SW480 (cell line): ENCODE measurements at regions not wholly inside any gene's neighbourhood (a gene's known extent, or its start where the extent isn't known, plus 50 kb on each side); places are given as distances from the start of the nearest gene placed in this dataset.
"Not testable (repeated sequence)": the region's sequence is repeated elsewhere in the genome, so short reads cannot be mapped to it uniquely, and the experiment has no call there.

Experiments
- DNase-seq: peaks from one replicate; pipeline ENCODE4 v3.0.0-alpha.2; 2016; ENCODE audit warnings: low spot score

DNA sequence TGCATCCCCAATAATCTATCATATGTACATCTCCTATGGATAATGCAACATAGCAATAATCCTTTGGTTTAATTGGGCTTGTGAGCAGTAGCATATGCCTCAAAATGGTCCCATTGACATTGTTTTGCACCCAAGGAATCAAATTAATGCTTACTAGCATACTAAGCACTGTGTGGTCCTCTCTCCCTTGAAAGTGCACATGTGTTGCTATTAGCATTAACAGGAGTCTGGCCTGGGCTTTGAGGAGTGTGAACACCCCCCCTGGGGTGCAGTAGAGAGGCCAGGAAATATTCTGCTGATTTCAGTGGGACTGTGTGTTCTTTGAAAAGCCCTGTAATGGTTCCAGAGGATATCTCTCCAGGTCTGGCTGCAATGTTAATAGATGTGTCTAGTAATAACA, 1148.4 kb downstream of the VRK1 start:
- no peak for DNase-seq

- peak; percentile 4 for DNase-seq
Observed at GRCh38 chr14:97946240-97946639, 1149.1 kb downstream of the VRK1 start.

GRCh38 chr14:97946641-97947040, 1149.5 kb downstream of the VRK1 start:
- DNase-seq = no peak

GRCh38 chr14:97948841-97949240, 1151.7 kb downstream of the VRK1 start:
- DNase-seq = no peak

GRCh38 chr14:97956581-97957340, 1159.6 kb downstream of the VRK1 start:
- DNase-seq = no peak

DNA sequence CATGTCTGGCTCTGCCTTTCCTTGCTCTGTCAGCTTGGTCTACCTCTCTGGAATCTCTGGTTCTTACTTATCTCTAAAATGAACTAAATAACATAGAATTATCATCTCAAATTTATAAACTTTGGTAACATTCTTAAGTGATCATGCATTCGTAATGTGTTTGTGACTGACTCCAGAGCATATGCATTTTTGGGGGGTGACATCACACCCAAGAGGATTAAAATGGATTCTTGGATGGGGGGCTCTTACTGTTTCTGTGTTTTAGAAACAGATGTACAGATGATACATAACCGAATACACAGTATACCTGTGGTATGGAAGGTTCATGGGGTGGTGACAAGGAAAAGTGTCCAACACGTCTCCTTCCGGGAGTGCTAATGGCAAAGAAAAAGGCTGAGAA, 1162.1 kb downstream of the VRK1 start:
- no peak for DNase-seq

- DNase-seq = no peak
Observed at GRCh38 chr14:97960436-97960835, 1163.3 kb downstream of the VRK1 start.

DNA sequence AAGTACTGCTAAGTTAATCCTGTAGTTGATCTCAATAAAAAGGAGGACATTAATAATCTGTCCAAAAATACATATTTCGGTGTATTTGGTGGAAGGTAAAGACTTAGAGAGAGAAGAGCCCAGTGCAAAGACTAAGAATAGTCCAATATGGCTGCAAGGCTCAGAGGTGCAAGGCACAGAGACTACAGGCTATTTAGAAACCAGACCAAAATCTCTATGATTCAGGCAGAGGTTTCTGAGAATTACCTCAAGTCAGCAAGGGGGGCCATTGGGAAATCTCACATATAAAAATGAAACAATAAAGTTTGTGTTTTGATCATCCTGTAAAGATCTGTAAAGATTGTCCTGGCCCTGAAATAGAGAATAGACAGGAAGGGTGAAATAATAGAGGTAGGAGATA, 1173.0 kb downstream of the VRK1 start:
- no peak for DNase-seq

DNA sequence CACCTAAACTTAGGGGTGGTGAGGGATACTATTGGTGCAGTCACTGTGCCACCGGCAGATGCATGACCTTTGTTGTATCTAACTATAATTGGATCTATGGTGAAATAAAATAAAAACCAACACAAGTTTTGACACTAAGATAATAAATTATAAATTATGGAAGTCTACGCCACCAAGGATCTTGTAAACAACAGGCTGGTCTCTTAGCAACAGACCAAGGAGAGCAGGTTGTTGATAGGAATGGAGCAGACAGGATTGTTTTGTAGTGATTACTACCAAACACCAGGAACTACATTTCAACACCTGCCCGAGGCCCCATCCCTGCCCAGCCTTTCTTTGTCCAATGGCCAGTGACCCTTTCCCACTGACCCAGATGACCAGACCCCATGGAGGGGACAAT, 1178.0 kb downstream of the VRK1 start:
- DNase-seq = no peak

DNA sequence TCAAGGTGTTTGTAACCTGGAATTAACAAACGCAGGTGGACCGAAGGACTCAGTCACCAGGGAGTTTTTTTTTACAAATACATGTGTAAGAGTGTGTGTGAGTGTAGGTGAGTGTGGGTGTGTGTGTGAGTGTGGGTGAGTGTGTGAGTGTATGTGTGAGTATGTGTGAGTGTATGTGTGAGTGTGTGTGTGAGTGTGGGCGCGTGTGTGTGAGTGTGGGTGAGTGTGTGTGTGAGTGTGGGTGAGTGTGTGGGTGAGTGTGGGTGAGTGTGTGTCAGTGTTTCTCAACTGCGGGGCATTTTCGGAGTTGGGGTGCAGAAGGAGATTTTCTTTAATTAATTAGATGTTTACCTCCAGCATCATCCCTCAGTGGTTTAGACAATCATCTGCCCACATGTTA, 1178.8 kb downstream of the VRK1 start:
- DNase-seq = no peak

DNA sequence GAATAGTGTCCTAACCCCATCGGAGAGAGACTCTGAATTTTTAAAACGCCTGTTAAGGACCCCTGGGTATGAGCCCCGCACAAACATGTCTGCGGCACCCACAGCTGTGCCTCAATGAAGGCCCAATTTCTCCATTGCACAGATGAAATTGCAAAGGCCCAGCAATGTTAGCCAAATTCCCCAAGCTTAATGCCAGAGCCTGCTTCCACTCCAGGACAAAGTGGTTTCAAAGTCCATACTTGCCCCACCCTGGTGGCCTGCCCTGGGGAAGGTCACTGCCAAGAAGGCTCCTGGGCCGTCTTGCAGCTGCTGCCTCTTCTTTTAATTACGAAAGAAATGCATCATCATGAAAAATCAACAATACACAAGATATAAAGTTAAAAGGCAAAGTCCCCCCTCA, 1179.7 kb downstream of the VRK1 start:
- DNase-seq = no peak

DNA sequence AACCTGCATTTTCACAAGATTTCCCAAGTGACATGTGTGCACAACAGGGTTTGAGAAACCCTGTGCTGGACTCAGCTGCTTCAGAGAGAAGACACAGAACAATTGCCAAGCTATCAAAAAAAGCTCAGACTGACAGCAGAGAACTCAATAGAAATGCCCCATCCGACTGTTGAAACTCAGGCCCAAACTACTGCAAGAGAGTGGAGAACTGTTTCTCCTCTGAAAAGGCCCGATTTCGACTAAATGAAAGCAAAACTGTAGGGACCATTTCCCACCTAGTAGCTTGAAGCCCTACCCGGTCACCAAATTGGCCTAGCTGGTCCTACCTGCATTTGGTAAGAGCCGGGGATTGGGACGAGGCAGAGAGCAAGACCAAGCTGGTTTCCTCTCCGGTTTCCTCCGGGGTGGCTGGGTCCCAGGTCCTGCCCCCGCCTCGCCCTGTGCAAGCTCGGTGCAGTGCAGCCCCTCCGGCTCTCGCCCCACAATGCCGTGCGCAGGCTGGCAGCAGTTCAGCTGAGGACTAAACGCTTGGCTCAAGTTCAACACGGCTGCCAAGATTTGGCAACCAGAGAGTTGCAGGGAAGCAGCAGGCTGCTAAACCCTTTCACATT, 1180.6 kb downstream of the VRK1 start:
- DNase-seq = no peak

DNA sequence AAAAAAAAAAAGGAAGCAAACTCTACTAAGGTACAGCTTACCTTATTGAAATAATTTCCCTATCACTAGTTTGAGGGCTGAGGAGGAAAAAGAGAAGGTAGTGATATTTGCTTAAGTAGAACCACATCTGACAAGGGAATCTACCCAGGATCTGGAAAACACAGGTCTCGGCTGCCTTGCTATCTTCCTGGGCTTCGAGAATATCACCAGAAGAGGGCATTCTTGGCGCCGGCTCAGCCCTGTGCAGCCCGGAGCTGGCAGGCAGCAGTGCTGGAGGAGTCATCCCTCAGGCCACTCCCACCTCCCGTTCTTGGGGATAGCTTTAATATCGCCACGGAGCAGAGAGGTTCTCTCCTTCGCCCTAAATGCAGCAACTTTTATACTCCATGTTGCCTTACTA, 1181.2 kb downstream of the VRK1 start:
- peak; percentile 70 for DNase-seq

DNA sequence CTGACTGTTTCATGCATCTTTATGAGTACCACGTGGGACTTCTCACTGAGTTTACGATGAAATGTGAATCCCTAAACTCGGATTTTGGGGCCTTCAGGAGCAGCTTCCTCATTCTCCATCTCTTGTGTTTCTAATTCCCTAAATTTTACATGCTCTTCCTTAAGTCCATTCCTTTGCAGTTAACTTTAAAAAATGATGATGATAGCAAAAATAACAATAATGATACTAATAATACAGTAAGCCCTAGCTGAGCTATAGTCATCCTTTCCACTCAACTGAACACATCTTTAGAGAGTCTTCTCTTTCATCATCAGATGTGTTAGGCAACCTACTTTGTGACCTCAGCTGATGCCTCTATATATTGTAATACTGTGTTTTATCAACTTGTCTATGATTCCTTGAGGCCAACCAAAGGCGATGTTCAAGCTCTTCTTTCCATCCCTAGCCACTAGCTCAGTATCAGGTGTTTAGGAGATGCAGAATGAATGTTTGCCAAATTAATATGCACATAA, 1196.4 kb downstream of the VRK1 start:
- DNase-seq = no peak

GRCh38 chr14:97994020-97994531, 1196.9 kb downstream of the VRK1 start:
- DNase-seq = no peak

- DNase-seq = no peak
Observed at GRCh38 chr14:97995038-97995437, 1197.9 kb downstream of the VRK1 start.

DNA sequence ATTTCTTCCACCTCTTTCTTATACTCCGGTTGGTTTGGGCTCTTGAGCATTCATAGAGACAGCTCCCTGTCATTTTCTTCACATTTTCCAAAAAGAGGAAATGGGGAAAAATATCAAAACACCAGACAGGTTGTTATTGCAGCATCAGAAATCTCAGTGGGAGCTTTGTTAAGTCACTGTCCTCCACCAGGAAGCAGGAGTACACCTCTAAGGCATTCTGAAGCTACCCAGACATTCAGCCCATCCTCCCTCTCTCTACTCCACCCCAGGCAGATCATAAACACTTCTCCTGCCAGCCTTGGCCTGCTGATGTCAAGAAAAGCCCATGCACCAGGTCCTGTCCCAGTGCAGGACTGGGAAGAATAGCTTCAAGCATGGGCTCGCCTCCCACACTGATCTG, 1198.3 kb downstream of the VRK1 start:
- no peak for DNase-seq

- no peak for DNase-seq
Observed at GRCh38 chr14:98006008-98006407, 1208.8 kb downstream of the VRK1 start.

DNA sequence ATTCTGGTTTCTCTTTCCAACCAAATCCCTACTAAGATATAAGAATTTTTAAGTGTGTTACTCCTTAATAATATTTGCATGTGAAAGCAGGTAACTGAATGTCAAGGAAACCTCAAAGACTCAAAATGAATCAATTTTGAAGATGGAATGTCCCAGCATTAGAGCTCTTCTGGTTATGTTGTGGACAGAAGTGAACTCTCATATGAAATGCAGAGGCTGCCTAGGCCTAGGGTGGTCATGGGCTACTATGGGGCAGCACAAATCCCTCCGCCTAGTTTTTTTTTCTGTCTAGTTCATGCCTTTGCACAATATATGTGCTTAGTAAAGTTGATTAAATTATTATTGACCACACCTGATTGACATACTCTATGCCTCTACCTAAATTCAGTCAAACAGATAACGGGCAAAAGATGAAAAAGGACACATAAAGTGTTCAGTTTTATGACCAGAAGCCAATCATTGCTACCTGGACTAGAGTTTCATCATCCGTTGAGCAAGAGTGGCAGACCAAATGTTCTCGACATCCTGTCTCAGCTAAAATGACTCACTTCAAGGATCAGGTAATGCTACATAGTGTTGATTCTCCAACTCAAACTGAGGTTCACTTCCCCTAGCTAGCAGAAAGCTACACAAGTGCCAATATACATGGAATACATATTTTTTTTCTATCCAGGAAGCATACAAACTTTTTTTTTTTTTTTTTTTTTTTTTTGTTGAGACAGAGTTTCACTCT, 1211.4 kb downstream of the VRK1 start:
- DNase-seq = peak; percentile 9

- not testable (repeated sequence) for DNase-seq
Observed at GRCh38 chr14:98009177-98009576, 1212.0 kb downstream of the VRK1 start.

GRCh38 chr14:98010784-98011183, 1213.6 kb downstream of the VRK1 start:
- DNase-seq = no peak

DNA sequence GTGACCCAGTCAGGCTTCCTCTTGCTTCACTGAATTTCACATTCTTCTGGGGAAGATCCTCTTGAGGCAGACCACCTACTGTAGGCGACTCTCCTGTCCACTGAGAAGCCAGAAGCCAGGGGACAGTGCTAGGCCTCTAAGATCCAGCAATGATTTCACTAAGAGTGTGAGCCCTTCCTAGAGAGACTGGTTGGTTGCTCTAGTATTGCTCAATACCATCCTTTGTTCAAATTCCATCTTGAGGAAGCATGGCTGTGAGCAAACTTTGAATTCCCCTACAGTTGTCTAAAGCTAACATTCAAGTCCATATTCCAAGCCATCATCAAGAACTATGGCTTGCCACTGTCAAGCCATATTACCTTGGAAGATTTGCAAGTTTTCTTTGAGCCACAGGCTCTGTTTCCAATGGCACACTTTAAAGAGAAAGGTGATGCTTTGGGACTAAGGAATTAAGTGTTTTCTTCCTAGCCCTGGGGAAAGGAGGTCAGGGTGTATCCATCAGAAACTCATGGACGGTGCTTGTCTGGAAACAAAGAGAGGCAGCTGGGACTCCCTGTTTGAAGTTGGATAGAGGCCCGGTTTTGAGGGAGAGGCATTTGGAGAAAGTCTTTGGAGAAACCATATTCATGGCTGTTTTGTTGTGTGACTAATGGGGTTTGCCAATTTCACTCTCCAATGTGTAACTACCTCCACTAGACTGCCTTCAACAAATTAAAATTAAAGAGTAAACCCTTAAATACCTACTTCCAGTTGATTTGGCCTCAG, 1217.9 kb downstream of the VRK1 start:
- DNase-seq = no peak
